Middle frontal gyrus (tissue), 1 donor: ENCODE measurements at regions not wholly inside any gene's neighbourhood (a gene's known extent, or its start where the extent isn't known, plus 50 kb on each side); places are given as distances from the start of the nearest gene placed in this dataset.

Source experiments
- DNase-seq: peaks from one replicate; pipeline ENCODE4 v3.0.0-alpha.2; 2015; ENCODE audit warnings: low spot score; ENCODE audit errors: extremely low spot score

- DNase-seq = no peak
Observed at GRCh38 chr6:91717094-91717493, 1130.2 kb upstream of the MAP3K7 start.

GRCh38 chr6:91716361-91716760, 1129.5 kb upstream of the MAP3K7 start:
- no peak for DNase-seq

GRCh38 chr6:91715171-91715805, 1128.4 kb upstream of the MAP3K7 start:
- no peak for DNase-seq

DNA sequence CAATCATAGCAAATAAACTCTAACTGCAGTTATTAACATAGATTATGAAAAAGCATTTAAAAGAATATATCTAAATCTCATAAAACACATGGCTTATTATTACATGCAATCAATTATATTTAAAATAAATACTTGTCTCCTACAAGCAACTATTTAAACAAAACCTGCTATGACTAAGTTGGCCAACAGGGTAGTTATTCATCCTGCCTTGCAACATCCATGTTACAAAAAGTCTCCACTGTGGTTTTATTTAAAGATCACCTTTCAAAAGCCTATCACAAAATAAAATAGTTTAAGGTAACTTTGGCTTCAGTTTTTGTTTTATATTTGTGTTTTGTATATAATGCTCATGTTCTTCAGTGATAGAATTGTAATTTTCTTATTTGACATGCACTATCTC, 1127.0 kb upstream of the MAP3K7 start:
- no peak for DNase-seq

DNA sequence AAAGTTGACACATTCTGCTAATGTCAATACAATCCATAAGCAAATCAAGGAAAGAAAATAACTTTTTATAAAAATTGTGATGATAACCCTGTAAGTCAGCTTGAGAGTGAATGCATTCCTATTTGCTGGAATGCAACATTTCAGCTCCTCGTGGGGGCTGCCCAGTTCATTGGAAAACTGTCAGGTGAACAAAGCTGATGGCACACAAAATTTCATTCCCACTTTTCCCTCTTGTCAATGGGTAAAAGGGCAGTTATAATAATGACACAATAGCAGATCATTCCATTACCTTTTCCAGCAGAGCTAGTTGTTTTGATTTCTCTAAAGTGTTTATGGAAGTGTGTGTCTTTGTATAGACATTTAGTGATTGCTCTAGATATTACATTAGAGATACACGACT, 1124.6 kb upstream of the MAP3K7 start:
- DNase-seq = no peak

- no peak for DNase-seq
Observed at GRCh38 chr6:91710342-91710741, 1123.5 kb upstream of the MAP3K7 start.

- no peak for DNase-seq
Observed at GRCh38 chr6:91708534-91708933, 1121.7 kb upstream of the MAP3K7 start.

DNA sequence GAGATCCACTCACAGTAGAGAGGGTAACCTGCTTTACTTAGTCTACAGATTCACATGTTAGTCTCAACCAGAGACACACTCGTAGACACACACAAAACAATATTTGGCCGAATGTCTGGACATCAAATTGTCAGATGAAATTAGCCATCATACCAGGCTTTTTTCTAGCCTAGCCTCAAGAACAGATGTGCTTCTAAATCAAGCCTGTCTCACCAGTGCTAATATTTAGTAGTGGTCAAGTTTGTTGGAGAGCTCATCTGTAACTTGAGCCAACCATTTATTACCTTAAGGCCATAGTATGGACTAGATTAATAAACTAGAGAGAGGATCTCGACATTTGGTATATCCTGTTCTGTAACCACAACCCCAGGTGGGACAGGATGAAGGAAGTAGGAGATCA, 1118.8 kb upstream of the MAP3K7 start:
- no peak for DNase-seq

- DNase-seq = no peak
Observed at GRCh38 chr6:91704531-91704930, 1117.7 kb upstream of the MAP3K7 start.

DNA sequence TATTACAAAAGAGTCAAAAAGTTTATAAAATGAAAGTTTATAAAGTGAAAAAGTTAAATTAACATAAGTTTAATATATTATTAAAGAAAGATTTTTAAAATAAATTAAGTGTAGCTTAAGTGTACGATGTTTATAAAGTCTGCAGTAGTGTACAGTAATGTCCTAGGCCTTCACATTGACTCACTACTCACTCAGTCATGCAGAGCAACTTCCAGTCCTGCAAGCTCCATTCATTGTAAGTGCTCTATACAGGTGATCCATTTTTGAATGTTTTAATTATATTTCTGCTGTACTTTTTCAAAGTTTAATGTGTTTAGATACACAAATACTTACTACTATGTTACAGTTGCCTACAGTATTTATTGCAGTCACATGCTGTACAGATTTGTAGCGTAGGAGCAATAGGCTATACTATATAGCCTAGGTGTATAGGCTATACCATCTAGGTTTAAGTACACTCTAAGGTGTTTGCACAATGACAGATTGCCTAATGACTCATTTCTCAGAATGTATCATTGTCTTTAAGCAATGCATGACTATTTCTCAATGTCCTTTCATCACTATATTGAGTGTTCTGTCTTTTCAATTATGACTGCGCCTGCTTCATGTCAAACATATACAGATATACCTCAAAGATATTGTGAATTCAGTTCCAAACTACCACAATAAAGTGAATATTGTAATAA, 1110.3 kb upstream of the MAP3K7 start:
- DNase-seq = no peak

- DNase-seq = no peak
Observed at GRCh38 chr6:91695221-91695620, 1108.3 kb upstream of the MAP3K7 start.

DNA sequence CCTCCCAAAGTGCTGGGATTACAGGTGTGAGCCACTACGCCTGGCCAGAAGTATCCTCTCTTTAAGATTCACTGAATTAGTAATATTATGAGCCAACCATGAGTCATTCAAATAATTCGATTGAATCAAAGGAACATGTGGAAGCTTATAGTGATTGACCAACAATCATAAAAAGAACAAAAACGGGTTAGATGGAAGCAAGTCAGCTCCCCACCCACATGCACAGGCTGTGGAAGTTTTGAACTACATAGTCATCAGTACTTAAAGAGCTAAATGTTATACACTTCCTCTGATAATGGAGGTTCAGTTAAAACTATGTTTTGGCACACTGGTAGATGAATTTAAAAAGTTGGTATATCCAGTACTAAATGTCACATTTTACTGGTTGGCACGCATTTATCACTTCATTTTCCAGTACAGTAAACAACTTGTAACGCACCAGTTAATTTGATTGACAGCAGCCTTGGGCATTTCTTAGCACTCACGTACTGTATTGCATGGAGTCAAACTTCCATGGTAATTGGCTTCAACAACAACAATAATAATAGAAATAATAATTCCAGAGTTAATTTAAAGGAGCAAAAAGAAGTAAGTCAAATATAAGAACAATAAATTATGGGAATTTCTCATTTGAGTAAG, 1107.3 kb upstream of the MAP3K7 start:
- DNase-seq = no peak

DNA sequence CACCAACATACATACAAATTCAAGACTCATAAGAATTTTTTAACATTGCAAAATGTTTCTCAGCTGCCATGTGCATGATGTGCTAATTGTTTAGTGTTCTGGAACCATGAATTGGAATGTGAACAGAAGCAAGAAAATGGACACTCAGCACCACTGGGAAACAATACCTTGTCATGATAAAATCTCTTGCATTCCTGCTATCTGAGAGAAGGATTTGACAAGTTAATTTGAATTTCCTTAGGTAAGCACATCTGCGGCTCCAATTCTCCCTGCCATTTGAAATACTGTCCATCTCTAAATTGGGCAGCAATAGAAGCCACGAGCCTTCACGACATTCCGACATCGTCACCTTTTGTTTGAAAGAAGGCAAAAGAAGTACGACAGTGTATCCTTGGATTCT, 1104.6 kb upstream of the MAP3K7 start:
- no peak for DNase-seq

GRCh38 chr6:91683240-91683639, 1096.4 kb upstream of the MAP3K7 start:
- DNase-seq = no peak

DNA sequence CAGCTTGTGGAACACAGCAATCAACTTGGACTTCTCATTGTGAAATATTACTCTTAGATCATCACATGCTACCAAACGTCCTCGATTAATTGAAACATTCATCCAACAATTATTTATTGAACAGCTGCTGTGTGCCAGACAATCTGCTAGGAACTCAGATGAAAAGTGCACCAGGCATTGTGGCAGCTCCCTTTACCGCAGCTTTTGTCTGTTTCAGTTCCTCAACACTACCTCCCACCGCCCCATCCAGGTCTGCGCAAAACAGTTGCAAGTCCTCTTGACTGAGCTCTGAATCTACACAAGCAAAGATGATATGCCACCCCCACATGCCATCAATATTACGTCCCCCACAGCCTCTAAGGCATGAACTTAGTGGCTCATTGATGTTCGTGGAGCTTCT, 1094.4 kb upstream of the MAP3K7 start:
- DNase-seq = no peak

- no peak for DNase-seq
Observed at GRCh38 chr6:91678679-91679446, 1092.0 kb upstream of the MAP3K7 start.

GRCh38 chr6:91672201-91672600, 1085.3 kb upstream of the MAP3K7 start:
- DNase-seq = no peak

- no peak for DNase-seq
Observed at GRCh38 chr6:91669871-91670268, 1083.0 kb upstream of the MAP3K7 start.

- peak; percentile 29 for DNase-seq
Observed at GRCh38 chr6:91669154-91669870, 1082.4 kb upstream of the MAP3K7 start.

DNA sequence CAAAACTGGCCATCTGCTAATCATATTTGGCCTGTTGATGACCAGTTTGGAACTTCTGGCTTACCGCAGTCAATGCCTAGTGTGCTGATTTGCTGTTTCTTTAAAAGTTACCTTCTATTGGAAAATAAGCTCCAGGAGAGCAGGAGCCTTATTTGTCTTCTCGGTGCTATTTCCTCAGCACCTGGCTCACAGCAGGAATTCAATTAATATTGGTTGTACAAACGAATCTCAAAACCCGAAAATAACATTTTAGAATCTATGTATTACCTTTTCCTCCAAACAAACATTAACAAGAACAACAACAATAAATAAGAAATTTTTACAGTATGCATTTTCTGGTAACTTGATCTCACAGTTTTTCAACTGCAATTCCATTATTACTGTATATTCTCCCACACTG, 1080.7 kb upstream of the MAP3K7 start:
- no peak for DNase-seq

- DNase-seq = no peak
Observed at GRCh38 chr6:91664327-91664959, 1077.6 kb upstream of the MAP3K7 start.
